PC-3 (cell line): ENCODE measurements at regions not wholly inside any gene's neighbourhood (a gene's known extent, or its start where the extent isn't known, plus 50 kb on each side); places are given as distances from the start of the nearest gene placed in this dataset.

Experiments used
- ATAC-seq: fragments of 200-7000 bp; cut with Tn5 transposase; 2 replicates; pipeline ENCODE4 v1.9.1; 2020; ENCODE audit warnings: mild to moderate bottlenecking, moderate library complexity
- BruUV-seq: library from RNA; stranded (reverse); fragments of 400-500 nt; replicated peaks from 2 replicates; lab custom pipeline; 2021; lab: Mats Ljungman, UMichigan
- CTCF ChIA-PET: fragments of 300-600 bp; sonication (Branson Sonifier 250); formaldehyde crosslinking; loops from one replicate; lab custom pipeline; 2022; ENCODE audit warnings: antibody characterized with exemption; lab: Charles Lee
- POLR2A ChIA-PET: fragments of 300-600 bp; sonication (Branson Sonifier 250); formaldehyde crosslinking; loops from one replicate; lab custom pipeline; 2022; ENCODE audit warnings: antibody characterized with exemption; ENCODE audit not compliant: unreplicated experiment; lab: Charles Lee
- DNase-seq: peaks from one replicate; pipeline ENCODE4 v3.0.0-alpha.2; 2015
- H2AFZ ChIP-seq: fragments of 300-600 bp; sonication (generic); 2 replicates; pipeline ENCODE4 v1.6.0; 2016; ENCODE audit warnings: antibody characterized with exemption, low read length
- H3F3A ChIP-seq: fragments of 300-600 bp; sonication (generic); one replicate; pipeline ENCODE4 v1.6.0; 2017; ENCODE audit warnings: antibody characterized with exemption, low read length, control low read depth, mild to moderate bottlenecking; ENCODE audit not compliant: unreplicated experiment
- H3K27ac ChIP-seq: fragments of 300-600 bp; sonication (generic); 2 replicates; pipeline ENCODE4 v1.5.1; 2016; ENCODE audit warnings: mild to moderate bottlenecking, low read length
- H3K27me3 ChIP-seq: fragments of 300-600 bp; sonication (generic); 2 replicates; pipeline ENCODE4 v1.6.1; 2016; ENCODE audit warnings: low read length, mixed read lengths
- H3K36me3 ChIP-seq: fragments of 300-600 bp; sonication (generic); 2 replicates; pipeline ENCODE4 v1.6.1; 2016; ENCODE audit warnings: low read depth, mixed run types, low read length, mixed read lengths
- H3K4me1 ChIP-seq: fragments of 300-600 bp; sonication (generic); 2 replicates; pipeline ENCODE4 v1.5.1; 2016; ENCODE audit warnings: low read length; ENCODE audit not compliant: insufficient read depth
- H3K4me2 ChIP-seq: fragments of 300-600 bp; sonication (generic); 2 replicates; pipeline ENCODE4 v1.6.0; 2016; ENCODE audit warnings: low read length
- H3K4me3 ChIP-seq: fragments of 300-600 bp; sonication (generic); 2 replicates; pipeline ENCODE4 v1.5.1; 2016; ENCODE audit warnings: mild to moderate bottlenecking, low read length, mixed read lengths
- H3K79me2 ChIP-seq: fragments of 300-600 bp; sonication (generic); 2 replicates; pipeline ENCODE4 v1.6.1; 2017; ENCODE audit warnings: low read length, mixed read lengths
- H3K9ac ChIP-seq: fragments of 300-600 bp; sonication (generic); 2 replicates; pipeline ENCODE4 v1.6.0; 2016; ENCODE audit warnings: mild to moderate bottlenecking, low read length
- H3K9me2 ChIP-seq: fragments of 300-600 bp; sonication (generic); replicated peaks from 2 replicates; pipeline ENCODE4 v1.6.1; 2016; ENCODE audit warnings: mixed run types, low read length, mixed read lengths
- H3K9me3 ChIP-seq: fragments of 300-600 bp; sonication (generic); 2 replicates; pipeline ENCODE4 v1.6.1; 2016; ENCODE audit warnings: low read length, mixed read lengths
- H4K20me1 ChIP-seq: fragments of 300-600 bp; sonication (generic); 2 replicates; pipeline ENCODE4 v1.6.1; 2016; ENCODE audit warnings: low read length, mixed read lengths
- CTCF ChIP-seq: fragments of 300-600 bp; sonication (generic); conservative IDR thresholded peaks from 2 replicates; pipeline ENCODE4 v1.5.1; 2017; ENCODE audit warnings: antibody characterized with exemption, low read depth, mild to moderate bottlenecking, low read length
- EZH2 ChIP-seq: fragments of 300-600 bp; sonication (generic); IDR thresholded peaks from one replicate; pipeline ENCODE4 v1.6.1; 2017; ENCODE audit warnings: antibody characterized with exemption, mild to moderate bottlenecking, low read length; ENCODE audit not compliant: unreplicated experiment
- EZH2phosphoT487 ChIP-seq: fragments of 300-600 bp; sonication (generic); IDR thresholded peaks from 2 replicates; pipeline ENCODE4 v1.6.1; 2018; ENCODE audit warnings: mild to moderate bottlenecking, antibody characterized with exemption, low read length, borderline replicate concordance
- intact Hi-C: fragments of 100-400 bp; cut with micrococcal nuclease; formaldehyde crosslinking; loops from 2 replicates; pipeline ENCODE4 v1.9.0; 2023

- no peak overlapping the region for H2AFZ ChIP-seq
- TF ChIP-seq EZH2phosphoT487 (no peak), CTCF (no peak), EZH2 (no peak)
- BruUV-seq = no TSS peak
These were observed 747.2 kb upstream of the MAN1A1 start for GRCh38 chr6:120096696-120097260.

DNA sequence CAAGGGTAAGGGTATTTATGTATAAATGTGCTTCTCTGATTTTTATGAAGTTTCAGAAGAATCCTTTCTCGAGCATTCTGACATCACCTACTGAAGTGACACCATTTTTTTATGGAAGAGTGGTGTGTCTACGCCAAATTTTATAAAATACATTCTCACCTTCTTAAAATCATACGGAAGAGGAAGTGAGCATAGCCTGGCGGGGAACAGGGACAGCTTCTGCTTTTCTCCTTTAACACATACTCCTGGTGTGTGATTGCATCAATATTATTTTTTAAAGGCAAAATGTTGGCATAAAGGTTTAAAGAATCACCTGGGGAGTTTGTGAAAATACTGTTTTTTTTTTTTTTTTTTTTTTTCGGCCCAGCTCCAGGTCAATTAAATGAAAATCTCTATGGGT, 733.6 kb upstream of the MAN1A1 start:
- Histone ChIP-seq H3K4me1 (no peaks in the 10 kb centered on the region), H3K4me3 (no peak overlapping the region), H3K36me3 (no peaks in the 10 kb centered on the region), H2AFZ (no peak overlapping the region), H3K79me2 (no peaks in the 10 kb centered on the region), H3K9me2 (no peaks in the 10 kb centered on the region), H3K27ac (no peak overlapping the region), H3K9me3 (no peaks in the 10 kb centered on the region), H4K20me1 (no peaks in the 10 kb centered on the region), H3K9ac (no peak overlapping the region), H3K27me3 (no peaks in the 10 kb centered on the region), H3F3A (no peaks in the 10 kb centered on the region), H3K4me2 (no peak overlapping the region)
- DNase-seq (no peak), ATAC-seq (no peak)
- ChIA-PET CTCF (no interaction called here), POLR2A (no interaction called here)
- BruUV-seq = no TSS peak
- intact Hi-C loops = no loop called here
- TF ChIP-seq EZH2 (no peak), EZH2phosphoT487 (no peak), CTCF (no peak)

More at GRCh38 chr6:120096696-120097260, 747.2 kb upstream of the MAN1A1 start:
- Histone ChIP-seq H3K27me3 (no peaks in the 10 kb centered on the region), H3K9me2 (no peaks in the 10 kb centered on the region), H3K79me2 (no peaks in the 10 kb centered on the region), H3K9me3 (no peaks in the 10 kb centered on the region), H3K4me2 (no peak overlapping the region), H3K4me1 (no peaks in the 10 kb centered on the region), H3K4me3 (no peak overlapping the region), H3F3A (no peaks in the 10 kb centered on the region), H3K36me3 (no peaks in the 10 kb centered on the region), H4K20me1 (no peaks in the 10 kb centered on the region), H3K27ac (no peak overlapping the region), H3K9ac (no peak overlapping the region)
- POLR2A ChIA-PET = no interaction called here
- CTCF ChIA-PET = no interaction called here
- DNase-seq = no peak
- no peak for ATAC-seq
- intact Hi-C loops = no loop called here

GRCh38 chr6:120077489-120077888, 727.9 kb upstream of the MAN1A1 start:
- Histone ChIP-seq H4K20me1 (no peaks in the 10 kb centered on the region), H3F3A (no peaks in the 10 kb centered on the region), H3K4me2 (no peak overlapping the region), H3K9me2 (no peaks in the 10 kb centered on the region), H3K9me3 (no peaks in the 10 kb centered on the region), H3K4me1 (no peaks in the 10 kb centered on the region), H3K36me3 (no peaks in the 10 kb centered on the region), H3K79me2 (no peaks in the 10 kb centered on the region), H3K27me3 (no peaks in the 10 kb centered on the region), H3K27ac (no peak overlapping the region), H3K4me3 (no peak overlapping the region), H2AFZ (no peak overlapping the region), H3K9ac (no peak overlapping the region)
- ATAC-seq (peak; percentile 86), DNase-seq (peak; percentile 45)
- POLR2A ChIA-PET = no interaction called here
- no peak for TF ChIP-seq EZH2phosphoT487
- peak; percentile 56 for TF ChIP-seq CTCF
- intact Hi-C loops = loop anchor here (1.0 to 10.0 kb wide), 4 partner anchors 93 to 930 kb away; no protein-coding TSS in a partner anchor
- BruUV-seq = no TSS peak
- CTCF ChIA-PET = interaction anchor here (0.9 kb wide), 1 partner anchor 98 kb away, joined by 4 read pairs; no protein-coding TSS in a partner anchor
